BLaER1 treated with 17β-estradiol and CSF1 and Interleukin-3, amounts not matched to agents 10 nM and 100 nM (cell line): ENCODE measurements at regions not wholly inside any gene's neighbourhood (a gene's known extent, or its start where the extent isn't known, plus 50 kb on each side); places are given as distances from the start of the nearest gene placed in this dataset.

Source experiments
- H3K27ac ChIP-seq, 11 experiments: shearing (Covaris generic); formaldehyde crosslinking; 2 replicates each; pipeline ENCODE4 v1.8.1; 2022
- H3K27me3 ChIP-seq, 11 experiments: shearing (Covaris generic); formaldehyde crosslinking; 2 replicates each; pipeline ENCODE4 v1.8.1; 2022
- H3K36me3 ChIP-seq, 11 experiments: shearing (Covaris generic); formaldehyde crosslinking; 2 replicates each; pipeline ENCODE4 v1.8.1; 2022
- H3K4me1 ChIP-seq, 10 experiments: shearing (Covaris generic); formaldehyde crosslinking; 2 replicates each; pipeline ENCODE4 v1.8.1; 2022
- H3K4me2 ChIP-seq, 11 experiments: shearing (Covaris generic); formaldehyde crosslinking; 2 replicates each; pipeline ENCODE4 v1.8.1; 2022
- H3K4me3 ChIP-seq, 10 experiments: shearing (Covaris generic); formaldehyde crosslinking; 2 replicates each; pipeline ENCODE4 v1.8.1; 2022
- H3K9ac ChIP-seq, 11 experiments: shearing (Covaris generic); formaldehyde crosslinking; 2 replicates each; pipeline ENCODE4 v1.8.1; 2022
- H3K9me3 ChIP-seq, 11 experiments: shearing (Covaris generic); formaldehyde crosslinking; replicated peaks in 1 of 11; 2 replicates each; pipeline ENCODE4 v1.8.1; 2022
- H4K20me1 ChIP-seq, 11 experiments: shearing (Covaris generic); formaldehyde crosslinking; 2 replicates each; pipeline ENCODE4 v1.8.1; 2022
- Cebpa-rat ChIP-seq, 11 experiments: shearing (Covaris generic); IDR thresholded peaks; 2 replicates each; pipeline ENCODE4 v1.8.1; 2022

GRCh38 chr9:84411683-84412267 lies 71.2 kb upstream of the SLC28A3 start:
- H3K27ac ChIP-seq = no peak overlapping the region
- peaks cover 11 to 25% (median 20%) of the 10 kb centered on the region in 11 experiments for H3K9me3 ChIP-seq
- no peaks in the 10 kb centered on the region for H4K20me1 ChIP-seq
- TF ChIP-seq Cebpa-rat (IDR thresholded peaks at IDR 0.05) = no peak
- H3K27me3 ChIP-seq = no peaks in the 10 kb centered on the region
- H3K4me3 ChIP-seq = no peak overlapping the region
- no peaks in the 10 kb centered on the region for H3K36me3 ChIP-seq
- H3K9ac ChIP-seq = no peak overlapping the region
- H3K4me2 ChIP-seq = no peak overlapping the region
- H3K4me1 ChIP-seq = no peaks in the 10 kb centered on the region

- Histone ChIP-seq H3K9me3 (peaks cover 11 to 24% (median 19%) of the 10 kb centered on the region in 11 experiments), H3K36me3 (no peaks in the 10 kb centered on the region), H3K4me3 (no peak overlapping the region), H3K27me3 (no peaks in the 10 kb centered on the region), H3K4me2 (no peak overlapping the region), H3K9ac (no peak overlapping the region), H3K4me1 (no peaks in the 10 kb centered on the region), H4K20me1 (no peaks in the 10 kb centered on the region), H3K27ac (no peak overlapping the region)
- no peak for TF ChIP-seq Cebpa-rat (IDR thresholded peaks at IDR 0.05)
Measured at GRCh38 chr9:84412654-84413053, 72.1 kb upstream of the SLC28A3 start.

- no peak overlapping the region for H3K4me2 ChIP-seq
- no peaks in the 10 kb centered on the region for H3K27me3 ChIP-seq
- H3K27ac ChIP-seq = no peak overlapping the region
- no peaks in the 10 kb centered on the region for H3K4me1 ChIP-seq
- H3K4me3 ChIP-seq = no peak overlapping the region
- H3K9me3 ChIP-seq = peaks cover 8 to 17% (median 13%) of the 10 kb centered on the region in 11 experiments
- no peaks in the 10 kb centered on the region for H4K20me1 ChIP-seq
- H3K9ac ChIP-seq = no peak overlapping the region
- H3K36me3 ChIP-seq = no peaks in the 10 kb centered on the region
- no peak for TF ChIP-seq Cebpa-rat (IDR thresholded peaks at IDR 0.05)
Measured at GRCh38 chr9:84413301-84413700, 72.7 kb upstream of the SLC28A3 start.

DNA sequence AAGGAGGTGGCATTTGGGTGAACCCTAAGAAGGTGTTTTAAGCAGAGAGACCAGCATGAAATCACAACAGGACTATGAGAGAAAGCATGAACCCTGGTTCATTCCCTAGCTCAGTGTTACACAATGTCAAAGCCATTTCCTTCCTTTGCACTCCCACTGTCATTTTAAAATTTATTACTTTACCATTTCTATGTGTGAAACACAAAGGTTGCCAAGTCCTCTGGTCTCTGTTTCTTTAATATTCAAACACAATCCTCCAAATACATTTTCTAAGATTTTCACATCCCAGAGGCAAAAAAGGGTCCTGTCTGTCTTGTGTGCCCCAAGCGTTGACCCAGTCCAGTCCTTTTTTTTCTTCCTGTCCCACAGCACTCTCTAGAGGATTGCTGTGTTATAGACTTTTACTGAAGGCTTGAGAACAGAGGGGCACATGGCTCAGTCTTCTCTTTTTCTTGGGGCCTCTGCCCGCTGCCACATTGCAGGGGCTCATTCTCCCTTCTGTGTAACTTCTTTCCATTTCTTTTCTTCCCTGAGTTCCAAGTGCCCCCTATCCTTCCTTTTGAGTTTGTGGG lies 78.6 kb upstream of the SLC28A3 start:
- Histone ChIP-seq H3K9me3 (peaks cover 18 to 25% (median 22%) of the 10 kb centered on the region in 11 experiments), H3K4me3 (no peak overlapping the region), H3K9ac (no peak overlapping the region), H3K27me3 (no peaks in the 10 kb centered on the region), H3K27ac (no peak overlapping the region), H3K36me3 (no peaks in the 10 kb centered on the region), H4K20me1 (no peaks in the 10 kb centered on the region), H3K4me1 (no peaks in the 10 kb centered on the region), H3K4me2 (no peak overlapping the region)
- no peak for TF ChIP-seq Cebpa-rat (IDR thresholded peaks at IDR 0.05)

GRCh38 chr9:84424931-84425330 lies 84.4 kb upstream of the SLC28A3 start:
- peaks cover 18 to 30% (median 23%) of the 10 kb centered on the region in 11 experiments for H3K9me3 ChIP-seq
- TF ChIP-seq Cebpa-rat (IDR thresholded peaks at IDR 0.05) = no peak
- H4K20me1 ChIP-seq = no peaks in the 10 kb centered on the region
- no peak overlapping the region for H3K9ac ChIP-seq
- no peaks in the 10 kb centered on the region for H3K27me3 ChIP-seq
- no peaks in the 10 kb centered on the region for H3K36me3 ChIP-seq
- no peak overlapping the region for H3K27ac ChIP-seq
- H3K4me3 ChIP-seq = no peak overlapping the region
- H3K4me1 ChIP-seq = no peaks in the 10 kb centered on the region
- H3K4me2 ChIP-seq = no peak overlapping the region

DNA sequence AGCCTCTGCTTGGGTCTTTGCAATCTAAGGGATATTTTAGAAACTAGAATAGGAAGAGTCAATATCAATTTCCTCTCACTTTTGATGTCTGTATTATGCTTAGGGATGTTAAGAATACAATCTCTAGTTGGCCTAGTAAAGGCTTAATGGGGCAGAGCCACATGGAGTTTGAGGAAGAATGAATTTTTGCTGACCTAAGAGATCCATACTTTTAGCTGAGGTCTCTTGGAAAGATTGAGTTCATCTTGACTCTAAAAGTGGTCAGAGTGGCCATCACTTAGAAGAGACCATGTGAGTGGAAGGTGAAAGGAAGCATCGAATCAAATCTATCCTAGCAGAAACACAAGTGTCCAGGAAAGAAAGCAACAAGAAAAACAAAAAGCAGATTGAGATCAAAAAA lies 92.2 kb upstream of the SLC28A3 start:
- Histone ChIP-seq H3K9me3 (peaks cover 0 to 6% (median 0%) of the 10 kb centered on the region in 11 experiments; a peak in 1 of 22 replicates), H3K4me1 (no peaks in the 10 kb centered on the region), H3K27me3 (no peaks in the 10 kb centered on the region), H3K36me3 (no peaks in the 10 kb centered on the region), H3K9ac (no peak overlapping the region), H4K20me1 (no peaks in the 10 kb centered on the region), H3K4me3 (no peak overlapping the region), H3K27ac (no peak overlapping the region), H3K4me2 (no peak overlapping the region)
- TF ChIP-seq Cebpa-rat (IDR thresholded peaks at IDR 0.05) = no peak

DNA sequence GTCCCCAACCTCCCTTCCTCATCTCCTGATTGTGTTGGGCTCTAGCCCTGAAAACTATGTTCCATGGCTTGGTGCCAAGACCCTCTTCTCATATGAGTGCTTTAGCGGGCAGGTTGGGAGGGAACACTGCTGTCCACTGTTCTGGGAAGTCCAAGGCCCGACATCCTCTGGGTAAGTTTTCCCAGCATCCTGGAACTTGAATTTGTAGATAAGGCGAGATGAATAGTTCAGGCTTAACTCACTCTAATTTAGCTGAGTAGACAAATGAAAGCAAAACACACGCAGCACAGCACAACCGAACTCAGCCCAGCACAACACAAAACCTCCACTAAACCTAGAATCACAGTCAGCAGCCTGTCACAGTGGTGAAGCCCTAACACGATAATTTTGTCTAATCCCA lies 95.3 kb upstream of the SLC28A3 start:
- no peak overlapping the region for H3K4me2 ChIP-seq
- H3K27me3 ChIP-seq = no peaks in the 10 kb centered on the region
- no peaks in the 10 kb centered on the region for H4K20me1 ChIP-seq
- no peaks in the 10 kb centered on the region for H3K36me3 ChIP-seq
- TF ChIP-seq Cebpa-rat (IDR thresholded peaks at IDR 0.05) = no peak
- H3K9ac ChIP-seq = no peak overlapping the region
- H3K9me3 ChIP-seq = peaks cover 0 to 6% (median 0%) of the 10 kb centered on the region in 11 experiments; a peak in 1 of 22 replicates
- H3K4me1 ChIP-seq = peaks cover 0 to 8% (median 0%) of the 10 kb centered on the region in 10 experiments; a peak in 4 of 20 replicates
- H3K4me3 ChIP-seq = no peak overlapping the region
- no peak overlapping the region for H3K27ac ChIP-seq

- H3K27me3 ChIP-seq = no peaks in the 10 kb centered on the region
- peaks cover 0 to 6% (median 0%) of the 10 kb centered on the region in 11 experiments; a peak in 1 of 22 replicates for H3K9me3 ChIP-seq
- H3K27ac ChIP-seq = no peak overlapping the region
- H3K4me3 ChIP-seq = no peak overlapping the region
- H3K9ac ChIP-seq = no peak overlapping the region
- no peak overlapping the region for H3K4me2 ChIP-seq
- no peak for TF ChIP-seq Cebpa-rat (IDR thresholded peaks at IDR 0.05)
- peaks cover 0 to 8% (median 0%) of the 10 kb centered on the region in 10 experiments; a peak in 4 of 20 replicates for H3K4me1 ChIP-seq
- no peaks in the 10 kb centered on the region for H3K36me3 ChIP-seq
- no peaks in the 10 kb centered on the region for H4K20me1 ChIP-seq
Measured at GRCh38 chr9:84436386-84437109, 96.0 kb upstream of the SLC28A3 start.

- Histone ChIP-seq H3K27ac (no peak overlapping the region), H3K27me3 (no peaks in the 10 kb centered on the region), H3K9ac (no peak overlapping the region), H3K36me3 (no peaks in the 10 kb centered on the region), H3K4me1 (peaks cover 0 to 8% (median 0%) of the 10 kb centered on the region in 10 experiments; a peak in 5 of 20 replicates), H4K20me1 (no peaks in the 10 kb centered on the region), H3K9me3 (peaks cover 0 to 6% (median 0%) of the 10 kb centered on the region in 11 experiments; a peak in 1 of 22 replicates), H3K4me2 (no peak overlapping the region; a peak in 1 of 22 replicates), H3K4me3 (no peak overlapping the region)
- no peak for TF ChIP-seq Cebpa-rat (IDR thresholded peaks at IDR 0.05)
Measured at GRCh38 chr9:84438391-84438790, 97.8 kb upstream of the SLC28A3 start.
